ENCODE measurements at regions not wholly inside any gene's neighbourhood (a gene's known extent, or its start where the extent isn't known, plus 50 kb on each side); places are given as distances from the start of the nearest gene placed in this dataset.

- no peak for TF ChIP-seq YY1 (IDR thresholded peaks at IDR 0.05; ENCODE audit: insufficient read depth, insufficient read length)
- TF ChIP-seq ZNF274 (IDR thresholded peaks at IDR 0.05; ENCODE audit: low read depth, low read length): no peak
- TF ChIP-seq SUZ12 (IDR thresholded peaks at IDR 0.05; ENCODE audit: extremely low read depth, insufficient read depth, insufficient read length): no peak
These were observed 147.6 kb upstream of the ITGA6 start for GRCh38 chr2:172279813-172280212.

All from NT2/D1 (cell line).